Activated CD4-positive, alpha-beta T cell treated with anti-CD3 and anti-CD28 coated beads, Interleukin-10, Interleukin-2, amounts not matched to agents 100 ng/mL and 50 ng/mL, durations not matched to agents 16 hours and 8 hours (primary cell): ENCODE measurements at regions not wholly inside any gene's neighbourhood (a gene's known extent, or its start where the extent isn't known, plus 50 kb on each side); places are given as distances from the start of the nearest gene placed in this dataset.
"Not testable (repeated sequence)": the region's sequence is repeated elsewhere in the genome, so short reads cannot be mapped to it uniquely, and the experiment has no call there.

Experiments
- DNase-seq: peaks from one replicate; pipeline ENCODE4 v3.0.0-alpha.2; 2020

- no peak for DNase-seq
These were observed 805.5 kb upstream of the KIF2B start for GRCh38 chr17:53017227-53017626.

GRCh38 chr17:53016085-53016484 lies 806.6 kb upstream of the KIF2B start:
- no peak for DNase-seq

GRCh38 chr17:53012364-53012763 lies 810.4 kb upstream of the KIF2B start:
- no peak for DNase-seq

GRCh38 chr17:53006006-53006405 lies 816.7 kb upstream of the KIF2B start:
- no peak for DNase-seq

GRCh38 chr17:53004902-53005301 lies 817.8 kb upstream of the KIF2B start:
- DNase-seq = no peak

- DNase-seq = no peak
These were observed 826.8 kb upstream of the KIF2B start for GRCh38 chr17:52995881-52996280.

- no peak for DNase-seq
These were observed 827.6 kb upstream of the KIF2B start for GRCh38 chr17:52995147-52995546.

- no peak for DNase-seq
These were observed 827.6 kb upstream of the CA10 start for GRCh38 chr17:52986056-52986662.

- no peak for DNase-seq
These were observed 823.8 kb upstream of the CA10 start for GRCh38 chr17:52982331-52982730.

GRCh38 chr17:52979921-52980320 lies 821.4 kb upstream of the CA10 start:
- DNase-seq = no peak

GRCh38 chr17:52965856-52966255 lies 807.3 kb upstream of the CA10 start:
- DNase-seq = no peak

- DNase-seq = not testable (repeated sequence)
These were observed 803.2 kb upstream of the CA10 start for GRCh38 chr17:52961751-52962150.

- DNase-seq = no peak
These were observed 798.9 kb upstream of the CA10 start for GRCh38 chr17:52957411-52957810.

GRCh38 chr17:52947418-52947817 lies 788.9 kb upstream of the CA10 start:
- DNase-seq = no peak

- DNase-seq = no peak
These were observed 780.2 kb upstream of the CA10 start for GRCh38 chr17:52938623-52939230.

- no peak for DNase-seq
These were observed 772.1 kb upstream of the CA10 start for GRCh38 chr17:52930581-52930980.

GRCh38 chr17:52930145-52930544 lies 771.6 kb upstream of the CA10 start:
- DNase-seq = no peak

GRCh38 chr17:52923658-52924057 lies 765.1 kb upstream of the CA10 start:
- DNase-seq = no peak

- DNase-seq = no peak
These were observed 740.7 kb upstream of the CA10 start for GRCh38 chr17:52899235-52899634.

GRCh38 chr17:52895272-52895671 lies 736.8 kb upstream of the CA10 start:
- DNase-seq = no peak

GRCh38 chr17:52892334-52892733 lies 733.8 kb upstream of the CA10 start:
- DNase-seq = no peak

GRCh38 chr17:52885882-52886281 lies 727.4 kb upstream of the CA10 start:
- no peak for DNase-seq

- not testable (repeated sequence) for DNase-seq
These were observed 725.5 kb upstream of the CA10 start for GRCh38 chr17:52883907-52884491.

GRCh38 chr17:52846767-52847166 lies 688.3 kb upstream of the CA10 start:
- not testable (repeated sequence) for DNase-seq

GRCh38 chr17:52841971-52842370 lies 683.5 kb upstream of the CA10 start:
- DNase-seq = no peak
